ENCODE measurements at regions not wholly inside any gene's neighbourhood (a gene's known extent, or its start where the extent isn't known, plus 50 kb on each side); places are given as distances from the start of the nearest gene placed in this dataset.

DNA sequence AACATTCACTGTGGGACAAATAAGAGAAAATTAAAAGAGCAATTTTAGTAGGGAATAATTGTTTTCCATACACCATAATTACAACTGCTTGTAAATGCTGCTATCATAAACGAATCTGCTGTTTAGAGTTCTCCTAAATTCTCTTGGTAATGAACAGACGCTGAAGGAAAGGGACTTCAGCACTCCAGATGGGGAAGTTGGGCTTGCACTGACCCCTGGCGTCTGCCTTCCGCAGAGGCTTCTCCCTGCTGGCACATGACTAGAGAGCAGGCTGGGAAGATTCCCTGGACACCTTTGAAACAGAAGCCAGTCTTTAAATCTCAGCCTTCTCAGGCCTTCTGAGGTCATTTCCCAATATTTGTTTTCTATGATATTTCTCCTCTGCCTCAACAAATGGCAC lies 84.1 kb downstream of the NXPE2 start:
- TF ChIP-seq, protein P1, sequence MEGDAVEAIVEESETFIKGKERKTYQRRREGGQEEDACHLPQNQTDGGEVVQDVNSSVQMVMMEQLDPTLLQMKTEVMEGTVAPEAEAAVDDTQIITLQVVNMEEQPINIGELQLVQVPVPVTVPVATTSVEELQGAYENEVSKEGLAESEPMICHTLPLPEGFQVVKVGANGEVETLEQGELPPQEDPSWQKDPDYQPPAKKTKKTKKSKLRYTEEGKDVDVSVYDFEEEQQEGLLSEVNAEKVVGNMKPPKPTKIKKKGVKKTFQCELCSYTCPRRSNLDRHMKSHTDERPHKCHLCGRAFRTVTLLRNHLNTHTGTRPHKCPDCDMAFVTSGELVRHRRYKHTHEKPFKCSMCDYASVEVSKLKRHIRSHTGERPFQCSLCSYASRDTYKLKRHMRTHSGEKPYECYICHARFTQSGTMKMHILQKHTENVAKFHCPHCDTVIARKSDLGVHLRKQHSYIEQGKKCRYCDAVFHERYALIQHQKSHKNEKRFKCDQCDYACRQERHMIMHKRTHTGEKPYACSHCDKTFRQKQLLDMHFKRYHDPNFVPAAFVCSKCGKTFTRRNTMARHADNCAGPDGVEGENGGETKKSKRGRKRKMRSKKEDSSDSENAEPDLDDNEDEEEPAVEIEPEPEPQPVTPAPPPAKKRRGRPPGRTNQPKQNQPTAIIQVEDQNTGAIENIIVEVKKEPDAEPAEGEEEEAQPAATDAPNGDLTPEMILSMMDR (IDR thresholded peaks at IDR 0.05): peak; percentile 62
- TF ChIP-seq, protein P2, sequence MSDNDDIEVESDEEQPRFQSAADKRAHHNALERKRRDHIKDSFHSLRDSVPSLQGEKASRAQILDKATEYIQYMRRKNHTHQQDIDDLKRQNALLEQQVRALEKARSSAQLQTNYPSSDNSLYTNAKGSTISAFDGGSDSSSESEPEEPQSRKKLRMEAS (IDR thresholded peaks at IDR 0.05; ENCODE audit: low read depth): no peak
- TF ChIP-seq, protein P3, sequence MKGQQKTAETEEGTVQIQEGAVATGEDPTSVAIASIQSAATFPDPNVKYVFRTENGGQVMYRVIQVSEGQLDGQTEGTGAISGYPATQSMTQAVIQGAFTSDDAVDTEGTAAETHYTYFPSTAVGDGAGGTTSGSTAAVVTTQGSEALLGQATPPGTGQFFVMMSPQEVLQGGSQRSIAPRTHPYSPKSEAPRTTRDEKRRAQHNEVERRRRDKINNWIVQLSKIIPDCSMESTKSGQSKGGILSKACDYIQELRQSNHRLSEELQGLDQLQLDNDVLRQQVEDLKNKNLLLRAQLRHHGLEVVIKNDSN (IDR thresholded peaks at IDR 0.05; ENCODE audit: borderline replicate concordance, low read depth): no peak
- TF ChIP-seq JUND (IDR thresholded peaks at IDR 0.05) (no peak), SIN3A (IDR thresholded peaks at IDR 0.05; ENCODE audit: borderline replicate concordance, low read depth, low read length) (no peak), POLR2AphosphoS5 (IDR thresholded peaks at IDR 0.05; ENCODE audit: low read depth, low read length) (no peak), GATA2 (CRISPR knock-in tag; IDR thresholded peaks at IDR 0.05) (no peak), EP300 (IDR thresholded peaks at IDR 0.05; ENCODE audit: borderline replicate concordance in 1 of 2, low read depth in 1 of 2, low read length in 1 of 2) (0 out of 4 replicates have a peak, but pooled peaks of 1 of the 2 experiments have one; percentile 10), RFX5 (IDR thresholded peaks at IDR 0.05; ENCODE audit: low read length) (no peak)
- TF ChIP-seq, protein P4, sequence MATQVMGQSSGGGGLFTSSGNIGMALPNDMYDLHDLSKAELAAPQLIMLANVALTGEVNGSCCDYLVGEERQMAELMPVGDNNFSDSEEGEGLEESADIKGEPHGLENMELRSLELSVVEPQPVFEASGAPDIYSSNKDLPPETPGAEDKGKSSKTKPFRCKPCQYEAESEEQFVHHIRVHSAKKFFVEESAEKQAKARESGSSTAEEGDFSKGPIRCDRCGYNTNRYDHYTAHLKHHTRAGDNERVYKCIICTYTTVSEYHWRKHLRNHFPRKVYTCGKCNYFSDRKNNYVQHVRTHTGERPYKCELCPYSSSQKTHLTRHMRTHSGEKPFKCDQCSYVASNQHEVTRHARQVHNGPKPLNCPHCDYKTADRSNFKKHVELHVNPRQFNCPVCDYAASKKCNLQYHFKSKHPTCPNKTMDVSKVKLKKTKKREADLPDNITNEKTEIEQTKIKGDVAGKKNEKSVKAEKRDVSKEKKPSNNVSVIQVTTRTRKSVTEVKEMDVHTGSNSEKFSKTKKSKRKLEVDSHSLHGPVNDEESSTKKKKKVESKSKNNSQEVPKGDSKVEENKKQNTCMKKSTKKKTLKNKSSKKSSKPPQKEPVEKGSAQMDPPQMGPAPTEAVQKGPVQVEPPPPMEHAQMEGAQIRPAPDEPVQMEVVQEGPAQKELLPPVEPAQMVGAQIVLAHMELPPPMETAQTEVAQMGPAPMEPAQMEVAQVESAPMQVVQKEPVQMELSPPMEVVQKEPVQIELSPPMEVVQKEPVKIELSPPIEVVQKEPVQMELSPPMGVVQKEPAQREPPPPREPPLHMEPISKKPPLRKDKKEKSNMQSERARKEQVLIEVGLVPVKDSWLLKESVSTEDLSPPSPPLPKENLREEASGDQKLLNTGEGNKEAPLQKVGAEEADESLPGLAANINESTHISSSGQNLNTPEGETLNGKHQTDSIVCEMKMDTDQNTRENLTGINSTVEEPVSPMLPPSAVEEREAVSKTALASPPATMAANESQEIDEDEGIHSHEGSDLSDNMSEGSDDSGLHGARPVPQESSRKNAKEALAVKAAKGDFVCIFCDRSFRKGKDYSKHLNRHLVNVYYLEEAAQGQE (IDR thresholded peaks at IDR 0.05; ENCODE audit: low read depth, low read length): no peak
